HG03139 (cell line): ENCODE measurements at regions not wholly inside any gene's neighbourhood (a gene's known extent, or its start where the extent isn't known, plus 50 kb on each side); places are given as distances from the start of the nearest gene placed in this dataset.

ENCODE experiments used
- ATAC-seq: cut with Tn5 transposase; IDR thresholded peaks from one replicate; pipeline ENCODE4 v1.9.1; 2021; ENCODE audit not compliant: unreplicated experiment

GRCh38 chr6:14646371-14646770 is 528.8 kb downstream of the CD83 start:
- no peak for ATAC-seq

GRCh38 chr6:14647357-14647756 is 529.8 kb downstream of the CD83 start:
- ATAC-seq, result no peak

GRCh38 chr6:14652536-14652935 is 535.0 kb downstream of the CD83 start:
- no peak for ATAC-seq

- ATAC-seq, result no peak
Observed at GRCh38 chr6:14655201-14656061, 537.9 kb downstream of the CD83 start.

GRCh38 chr6:14656078-14656521 is 538.5 kb downstream of the CD83 start:
- no peak for ATAC-seq

GRCh38 chr6:14656649-14657048 is 539.1 kb downstream of the CD83 start:
- no peak for ATAC-seq

GRCh38 chr6:14658030-14658429 is 540.5 kb downstream of the CD83 start:
- no peak for ATAC-seq

GRCh38 chr6:14658886-14659561 is 541.5 kb downstream of the CD83 start:
- ATAC-seq, result no peak

- ATAC-seq, result no peak
Observed at GRCh38 chr6:14659841-14660240, 542.3 kb downstream of the CD83 start.

GRCh38 chr6:14660806-14661579 is 543.4 kb downstream of the CD83 start:
- ATAC-seq, result peak; percentile 48

GRCh38 chr6:14661691-14662090 is 544.1 kb downstream of the CD83 start:
- ATAC-seq, result no peak

- no peak for ATAC-seq
Observed at GRCh38 chr6:14664112-14664601, 546.6 kb downstream of the CD83 start.

GRCh38 chr6:14664621-14665315 is 547.2 kb downstream of the CD83 start:
- no peak for ATAC-seq

- no peak for ATAC-seq
Observed at GRCh38 chr6:14665827-14666724, 548.5 kb downstream of the CD83 start.

GRCh38 chr6:14670806-14671205 is 553.2 kb downstream of the CD83 start:
- no peak for ATAC-seq

GRCh38 chr6:14671261-14671681 is 553.7 kb downstream of the CD83 start:
- no peak for ATAC-seq

- ATAC-seq, result no peak
Observed at GRCh38 chr6:14671937-14672336, 554.4 kb downstream of the CD83 start.

- ATAC-seq, result no peak
Observed at GRCh38 chr6:14673201-14673600, 555.6 kb downstream of the CD83 start.

- ATAC-seq, result no peak
Observed at GRCh38 chr6:14674458-14674857, 556.9 kb downstream of the CD83 start.
